IMR-90 (cell line): ENCODE measurements at regions not wholly inside any gene's neighbourhood (a gene's known extent, or its start where the extent isn't known, plus 50 kb on each side); places are given as distances from the start of the nearest gene placed in this dataset.
"Not testable (repeated sequence)": the region's sequence is repeated elsewhere in the genome, so short reads cannot be mapped to it uniquely, and the experiment has no call there.

Source experiments
- ATAC-seq: fragments of 200-7000 bp; cut with Tn5 transposase; 2 replicates; pipeline ENCODE4 v1.9.1; 2020; ENCODE audit warnings: low read depth, mild to moderate bottlenecking, moderate library complexity
- BruUV-seq: library from RNA; stranded (reverse); fragments of 400-500 nt; replicated peaks from 2 replicates; lab custom pipeline; 2021; lab: Mats Ljungman, UMichigan
- CTCF ChIA-PET: fragments of 300-600 bp; formaldehyde crosslinking; extraction: SDS; loops from one replicate; lab custom pipeline; 2021; ENCODE audit warnings: antibody characterized with exemption; lab: Yijun Ruan, JAX
- POLR2A ChIA-PET: fragments of 300-600 bp; sonication (Branson Sonifier 250); formaldehyde crosslinking; loops from one replicate; lab custom pipeline; 2022; ENCODE audit warnings: antibody characterized with exemption; ENCODE audit not compliant: unreplicated experiment; lab: Charles Lee
- DNase-seq: peaks from one replicate; pipeline ENCODE4 v3.0.0; 2013
- H2AFZ ChIP-seq: replicated peaks from 2 replicates; pipeline ENCODE3; 2013; ENCODE audit warnings: low read length, mild to moderate bottlenecking; ENCODE audit not compliant: poor library complexity
- H2AK5ac ChIP-seq: 2 replicates; pipeline ENCODE4 v1.6.1; 2013; ENCODE audit warnings: low read depth, low read length, inconsistent platforms
- H2AK9ac ChIP-seq: replicated peaks from 2 replicates; pipeline ENCODE3; 2013; ENCODE audit warnings: mild to moderate bottlenecking, low read depth, low read length, moderate library complexity; ENCODE audit not compliant: poor library complexity
- H2BK120ac ChIP-seq: 2 replicates; pipeline ENCODE4 v1.6.1; 2013; ENCODE audit warnings: low read depth, low read length, inconsistent platforms
- H2BK15ac ChIP-seq: 3 replicates; pipeline ENCODE4 v1.6.1; 2013; ENCODE audit warnings: low read depth, low read length, inconsistent platforms
- H2BK20ac ChIP-seq: 2 replicates; pipeline ENCODE4 v1.6.1; 2013; ENCODE audit warnings: low read depth, mild to moderate bottlenecking, inconsistent platforms, low read length, moderate library complexity
- H2BK5ac ChIP-seq: 2 replicates; pipeline ENCODE4 v1.6.1; 2013; ENCODE audit warnings: mild to moderate bottlenecking, low read depth, low read length, inconsistent platforms; ENCODE audit not compliant: poor library complexity, severe bottlenecking
- H3K14ac ChIP-seq: replicated peaks from 2 replicates; pipeline ENCODE4 v1.6.1; 2013; ENCODE audit warnings: low read depth, low read length, inconsistent platforms
- H3K18ac ChIP-seq: 2 replicates; pipeline ENCODE4 v1.6.1; 2013; ENCODE audit warnings: low read depth, low read length, control low read depth
- H3K23ac ChIP-seq: 2 replicates; pipeline ENCODE4 v1.6.1; 2013; ENCODE audit warnings: low read depth, low read length, inconsistent platforms
- H3K27ac ChIP-seq: 2 replicates; pipeline ENCODE4 v1.5.1; 2013; ENCODE audit warnings: mild to moderate bottlenecking, control low read depth, low read length; ENCODE audit not compliant: insufficient read depth
- H3K27me3 ChIP-seq: 2 replicates; pipeline ENCODE4 v1.6.1; 2013; ENCODE audit warnings: low read length; ENCODE audit not compliant: control insufficient read depth, insufficient read depth
- H3K36me3 ChIP-seq: 2 replicates; pipeline ENCODE4 v1.6.1; 2013; ENCODE audit warnings: low read length, mixed read lengths; ENCODE audit not compliant: control insufficient read depth, insufficient read depth
- H3K4ac ChIP-seq: 2 replicates; pipeline ENCODE4 v1.6.1; 2013; ENCODE audit warnings: low read depth, low read length, inconsistent platforms
- H3K4me1 ChIP-seq: 2 replicates; pipeline ENCODE4 v1.6.1; 2013; ENCODE audit warnings: low read length, mixed read lengths; ENCODE audit not compliant: control insufficient read depth, insufficient read depth
- H3K4me2 ChIP-seq: 2 replicates; pipeline ENCODE4 v1.6.1; 2013; ENCODE audit warnings: low read depth, mild to moderate bottlenecking, control low read depth, low read length, moderate library complexity
- H3K4me3 ChIP-seq: 2 replicates; pipeline ENCODE4 v1.5.1; 2013; ENCODE audit warnings: low read depth, mild to moderate bottlenecking, control low read depth, low read length, moderate library complexity; ENCODE audit not compliant: insufficient read depth
- H3K56ac ChIP-seq: 2 replicates; pipeline ENCODE4 v1.6.1; 2013; ENCODE audit warnings: low read length, inconsistent platforms; ENCODE audit not compliant: insufficient read depth; ENCODE audit errors: extremely low read depth
- H3K79me1 ChIP-seq, 2 experiments: 2 replicates each; pipeline ENCODE4 v1.6.1; 2013; ENCODE audit warnings: low read length in 2 of 2, inconsistent platforms in 1 of 2, low read depth in 1 of 2
- H3K9ac ChIP-seq: 2 replicates; pipeline ENCODE4 v1.6.1; 2013; ENCODE audit warnings: low read depth, low read length, control low read depth
- H3K9me1 ChIP-seq: 2 replicates; pipeline ENCODE4 v1.6.1; 2013; ENCODE audit warnings: low read length, inconsistent platforms; ENCODE audit not compliant: insufficient read depth
- H3K9me3 ChIP-seq: 2 replicates; pipeline ENCODE4 v1.6.1; 2013; ENCODE audit warnings: low read length; ENCODE audit not compliant: control insufficient read depth, insufficient read depth
- H4K20me1 ChIP-seq: 2 replicates; pipeline ENCODE4 v1.6.1; 2013; ENCODE audit warnings: low read length, inconsistent platforms; ENCODE audit not compliant: insufficient read depth
- H4K5ac ChIP-seq: 2 replicates; pipeline ENCODE4 v1.6.1; 2013; ENCODE audit warnings: mild to moderate bottlenecking, low read depth, low read length, control low read depth
- H4K8ac ChIP-seq, 2 experiments: 2 replicates each; pipeline ENCODE4 v1.6.1; 2013; ENCODE audit warnings: low read depth in 2 of 2, low read length in 2 of 2, control low read depth in 1 of 2, inconsistent platforms in 1 of 2
- H4K91ac ChIP-seq: 2 replicates; pipeline ENCODE4 v1.6.1; 2013; ENCODE audit warnings: low read depth, low read length, inconsistent platforms; ENCODE audit not compliant: insufficient read depth
- RAD21 ChIP-seq: IDR thresholded peaks from 2 replicates; pipeline ENCODE4 v1.6.1; 2012; ENCODE audit warnings: low read length, improper control_type of control experiment
- SMC3 ChIP-seq: fragments of 150-350 bp; IDR thresholded peaks from 2 replicates; pipeline ENCODE4 v1.6.1; 2016; ENCODE audit warnings: low read depth, mild to moderate bottlenecking, antibody characterized with exemption, low read length, moderate library complexity
- WGBS, 2 experiments: methylation state at CpG; one replicate each; pipeline versions ENCODE4 v1.1.5 to v1.1.7; 2013; ENCODE audit warnings: missing lambda C conversion rate in 2 of 2; ENCODE audit not compliant: insufficient read length in 1 of 2; ENCODE audit errors: extremely low coverage in 2 of 2; 5-methylcytosine and 5-hydroxymethylcytosine counted together
- dilution Hi-C: fragments of 300-500 bp; cut with HindIII; formaldehyde crosslinking; loops from one replicate; pipeline ENCODE4 v1.14.3; 2018; ENCODE audit warnings: low sequenced_read_pairs; ENCODE audit not compliant: unreplicated experiment
- in situ Hi-C: fragments of 300-500 bp; cut with MboI; formaldehyde crosslinking; loops from 3 replicates; pipeline ENCODE4 v1.14.3; 2019; ENCODE audit warnings: low sequenced_read_pairs, inconsistent platforms, mixed read lengths
- intact Hi-C: fragments of 100-400 bp; cut with micrococcal nuclease; formaldehyde crosslinking; loops from 2 replicates; pipeline ENCODE4 v1.10.0; 2022
- TF ChIP-seq, protein P1 (sequence below): conservative IDR thresholded peaks from 2 replicates; pipeline ENCODE4 v1.5.1; 2012; ENCODE audit warnings: mild to moderate bottlenecking, low read depth, low read length, improper control_type of control experiment

DNA sequence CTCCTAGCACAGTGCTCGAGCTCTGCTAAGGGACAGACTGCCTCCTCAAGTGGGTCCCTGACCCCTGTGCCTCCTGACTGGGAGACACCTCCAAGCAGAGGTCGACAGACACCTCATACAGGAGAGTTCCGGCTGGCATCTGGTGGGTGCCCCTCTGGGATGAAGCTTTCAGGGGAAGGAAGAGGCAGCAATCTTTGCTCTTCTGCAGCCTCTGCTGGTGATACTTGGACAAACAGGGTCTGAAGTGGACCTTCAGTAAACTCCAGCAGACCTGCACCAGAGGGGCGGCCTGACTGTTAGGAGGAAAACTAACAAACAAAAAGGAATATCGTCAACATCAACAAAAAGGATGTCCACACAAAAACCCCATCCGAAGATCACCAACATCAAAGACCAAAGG is 60.6 kb upstream of the DCN start:
- DNase-seq, H3K4me1 ChIP-seq, H3K4me3 ChIP-seq, H3K79me1 ChIP-seq, H3K9me3 ChIP-seq, H2BK5ac ChIP-seq, BruUV-seq, in situ Hi-C loops, H3K23ac ChIP-seq, H3K9ac ChIP-seq, H4K8ac ChIP-seq, H3K9me1 ChIP-seq, H4K20me1 ChIP-seq, H3K4me2 ChIP-seq, H3K56ac ChIP-seq, dilution Hi-C loops, POLR2A ChIA-PET, H2BK15ac ChIP-seq, H3K27ac ChIP-seq, H3K36me3 ChIP-seq, H2AK9ac ChIP-seq, H2AFZ ChIP-seq, H3K14ac ChIP-seq, H3K27me3 ChIP-seq: not testable (repeated sequence)
- TF ChIP-seq, protein P1, sequence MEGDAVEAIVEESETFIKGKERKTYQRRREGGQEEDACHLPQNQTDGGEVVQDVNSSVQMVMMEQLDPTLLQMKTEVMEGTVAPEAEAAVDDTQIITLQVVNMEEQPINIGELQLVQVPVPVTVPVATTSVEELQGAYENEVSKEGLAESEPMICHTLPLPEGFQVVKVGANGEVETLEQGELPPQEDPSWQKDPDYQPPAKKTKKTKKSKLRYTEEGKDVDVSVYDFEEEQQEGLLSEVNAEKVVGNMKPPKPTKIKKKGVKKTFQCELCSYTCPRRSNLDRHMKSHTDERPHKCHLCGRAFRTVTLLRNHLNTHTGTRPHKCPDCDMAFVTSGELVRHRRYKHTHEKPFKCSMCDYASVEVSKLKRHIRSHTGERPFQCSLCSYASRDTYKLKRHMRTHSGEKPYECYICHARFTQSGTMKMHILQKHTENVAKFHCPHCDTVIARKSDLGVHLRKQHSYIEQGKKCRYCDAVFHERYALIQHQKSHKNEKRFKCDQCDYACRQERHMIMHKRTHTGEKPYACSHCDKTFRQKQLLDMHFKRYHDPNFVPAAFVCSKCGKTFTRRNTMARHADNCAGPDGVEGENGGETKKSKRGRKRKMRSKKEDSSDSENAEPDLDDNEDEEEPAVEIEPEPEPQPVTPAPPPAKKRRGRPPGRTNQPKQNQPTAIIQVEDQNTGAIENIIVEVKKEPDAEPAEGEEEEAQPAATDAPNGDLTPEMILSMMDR: peak; percentile 54
- TF ChIP-seq SMC3 (peak; percentile 57), RAD21 (peak; percentile 60)
- WGBS, 2 experiments: 60% methylated on average over 1 of the region's 6 CpGs; no CpG with 5 or more reads in 1 of the 2 experiments
- peak overlapping the region; percentile 70 for H2BK120ac ChIP-seq
- peak overlapping the region; percentile 88 for H3K18ac ChIP-seq
- H2AK5ac ChIP-seq: peak overlapping the region; percentile 80; the same call in 1 of the 2 replicates
- peak overlapping the region; percentile 66; the same call in 1 of the 2 replicates for H2BK20ac ChIP-seq
- H3K4ac ChIP-seq: peak overlapping the region; percentile 45; the same call in 1 of the 2 replicates
- CTCF ChIA-PET: interaction anchor here (0.6 to 0.9 kb wide), 2 partner anchors 102 to 112 kb away, joined by 3 read pairs; no protein-coding TSS in a partner anchor
- H4K91ac ChIP-seq: 0 out of 2 replicates have a peak overlapping the region, but pooled peaks have one; percentile 57
- ATAC-seq: peak; percentile 60; the same call in 1 of the 2 replicates
- H4K5ac ChIP-seq: peak overlapping the region; percentile 40; the same call in 1 of the 2 replicates
- intact Hi-C loops: loop anchor here (5.0 kb wide), 1 partner anchor 61 kb away; the partner anchor contains the start of gene DCN
